Choroid plexus epithelial cell (primary cell): ENCODE measurements at regions not wholly inside any gene's neighbourhood (a gene's known extent, or its start where the extent isn't known, plus 50 kb on each side); places are given as distances from the start of the nearest gene placed in this dataset.

ENCODE experiments used
- DNase-seq: peaks from one replicate; pipeline ENCODE4 v3.0.0-alpha.2; 2010; ENCODE audit warnings: low read depth
- H3K4me3 ChIP-seq: 2 replicates; pipeline ENCODE4 v1.5.1; 2011; ENCODE audit warnings: low read depth, mild to moderate bottlenecking, control low read depth, low read length, moderate library complexity
- TF ChIP-seq, protein P1 (sequence below): conservative IDR thresholded peaks from 2 replicates; pipeline ENCODE4 v1.5.1; 2011; ENCODE audit warnings: low read depth, mild to moderate bottlenecking, control low read depth, inconsistent platforms, low read length, moderate library complexity

DNA sequence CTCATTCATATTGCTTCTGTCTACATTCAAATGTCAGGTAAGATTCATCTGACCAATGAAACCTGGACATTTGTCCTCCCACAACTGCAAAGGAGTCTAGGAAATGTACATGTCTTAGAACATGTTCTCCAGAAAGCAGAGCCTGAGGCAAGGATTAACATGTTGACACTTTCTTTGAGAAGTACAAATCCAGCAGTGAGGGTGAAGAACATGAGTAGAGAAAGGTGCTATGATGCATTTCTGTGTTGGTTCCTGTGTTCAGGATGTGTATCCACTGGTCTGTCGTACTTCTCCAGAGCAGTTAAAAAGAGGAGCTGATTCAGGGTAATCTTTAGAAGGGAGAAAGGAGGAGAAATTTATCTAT lies 146.0 kb upstream of the AGR3 start:
- DNase-seq = no peak
- H3K4me3 ChIP-seq = no peak overlapping the region
- TF ChIP-seq, protein P1, sequence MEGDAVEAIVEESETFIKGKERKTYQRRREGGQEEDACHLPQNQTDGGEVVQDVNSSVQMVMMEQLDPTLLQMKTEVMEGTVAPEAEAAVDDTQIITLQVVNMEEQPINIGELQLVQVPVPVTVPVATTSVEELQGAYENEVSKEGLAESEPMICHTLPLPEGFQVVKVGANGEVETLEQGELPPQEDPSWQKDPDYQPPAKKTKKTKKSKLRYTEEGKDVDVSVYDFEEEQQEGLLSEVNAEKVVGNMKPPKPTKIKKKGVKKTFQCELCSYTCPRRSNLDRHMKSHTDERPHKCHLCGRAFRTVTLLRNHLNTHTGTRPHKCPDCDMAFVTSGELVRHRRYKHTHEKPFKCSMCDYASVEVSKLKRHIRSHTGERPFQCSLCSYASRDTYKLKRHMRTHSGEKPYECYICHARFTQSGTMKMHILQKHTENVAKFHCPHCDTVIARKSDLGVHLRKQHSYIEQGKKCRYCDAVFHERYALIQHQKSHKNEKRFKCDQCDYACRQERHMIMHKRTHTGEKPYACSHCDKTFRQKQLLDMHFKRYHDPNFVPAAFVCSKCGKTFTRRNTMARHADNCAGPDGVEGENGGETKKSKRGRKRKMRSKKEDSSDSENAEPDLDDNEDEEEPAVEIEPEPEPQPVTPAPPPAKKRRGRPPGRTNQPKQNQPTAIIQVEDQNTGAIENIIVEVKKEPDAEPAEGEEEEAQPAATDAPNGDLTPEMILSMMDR = no peak

DNA sequence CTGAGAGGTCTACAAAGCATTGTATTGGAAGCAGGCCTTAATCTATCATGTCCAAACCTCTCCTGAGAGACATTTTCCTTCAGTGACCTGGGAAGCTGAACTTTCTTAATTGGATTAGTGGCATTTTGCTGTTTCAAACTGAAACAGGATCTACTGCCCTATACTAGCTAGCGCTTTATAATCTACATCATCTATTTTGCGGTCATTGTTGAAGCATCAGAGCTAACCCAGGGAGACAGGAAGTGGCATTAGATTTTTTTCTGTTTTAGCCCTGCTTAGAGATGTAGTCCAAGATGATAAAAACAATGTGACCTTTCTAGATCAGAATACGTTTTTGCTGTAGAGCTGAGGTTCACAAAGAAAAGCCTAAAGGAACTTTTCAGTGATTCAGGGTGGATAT lies 147.4 kb upstream of the AGR3 start:
- no peak overlapping the region for H3K4me3 ChIP-seq
- TF ChIP-seq, protein P1 = no peak
- no peak for DNase-seq

DNA sequence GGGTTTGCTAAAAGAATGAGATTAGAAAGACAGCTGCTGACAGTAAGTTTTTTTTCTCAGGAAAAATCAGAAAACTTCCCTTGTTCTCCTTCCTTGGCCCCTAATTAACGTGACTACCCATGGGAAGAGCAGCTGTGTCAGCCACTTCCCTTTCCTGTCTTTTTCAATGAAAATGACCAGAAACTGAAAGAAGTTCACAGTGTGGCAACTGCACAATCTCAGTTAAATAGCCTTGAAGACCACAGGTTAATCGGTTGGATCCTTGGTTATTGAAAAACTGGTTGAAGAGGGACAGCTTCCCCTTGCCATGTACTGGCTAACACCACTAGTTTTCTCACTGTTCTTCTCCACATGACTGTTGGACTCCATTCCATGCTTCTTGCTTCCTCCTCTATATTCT lies 148.8 kb upstream of the AGR3 start:
- TF ChIP-seq, protein P1 = no peak
- no peak for DNase-seq

DNA sequence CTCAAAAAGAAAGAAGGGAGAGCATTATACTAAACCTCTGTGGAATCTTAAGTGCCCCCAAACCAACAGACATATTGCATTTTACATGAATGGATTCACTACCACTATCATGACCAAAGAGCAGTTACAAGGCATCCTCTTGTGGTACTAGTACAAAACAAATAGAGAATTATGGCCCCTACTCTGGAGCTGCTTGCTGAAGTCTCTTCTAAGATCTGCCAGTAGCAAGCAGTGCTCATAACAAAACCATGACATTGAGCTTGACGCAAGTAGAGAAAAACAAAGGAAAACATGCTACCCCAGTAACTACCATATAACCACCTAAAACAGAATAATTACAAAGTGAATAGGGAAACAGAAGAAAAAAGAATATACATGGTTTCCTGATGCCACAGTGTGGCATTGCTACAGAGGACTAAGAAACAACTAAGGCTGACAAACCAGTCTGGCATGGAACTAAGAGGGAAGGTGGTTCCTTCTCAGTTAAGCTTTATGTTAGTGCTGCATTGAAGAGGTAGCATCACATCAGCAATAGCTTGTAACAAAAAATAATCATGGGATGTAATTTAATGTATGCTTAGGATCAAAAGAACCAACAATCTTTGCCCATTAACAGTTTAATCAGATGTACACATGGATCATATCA lies 150.2 kb upstream of the AGR3 start:
- TF ChIP-seq, protein P1 = no peak
- no peak for DNase-seq
- H3K4me3 ChIP-seq = no peak overlapping the region

More for the DNA sequence above, 148.8 kb upstream of the AGR3 start:
- H3K4me3 ChIP-seq = no peak overlapping the region

DNA sequence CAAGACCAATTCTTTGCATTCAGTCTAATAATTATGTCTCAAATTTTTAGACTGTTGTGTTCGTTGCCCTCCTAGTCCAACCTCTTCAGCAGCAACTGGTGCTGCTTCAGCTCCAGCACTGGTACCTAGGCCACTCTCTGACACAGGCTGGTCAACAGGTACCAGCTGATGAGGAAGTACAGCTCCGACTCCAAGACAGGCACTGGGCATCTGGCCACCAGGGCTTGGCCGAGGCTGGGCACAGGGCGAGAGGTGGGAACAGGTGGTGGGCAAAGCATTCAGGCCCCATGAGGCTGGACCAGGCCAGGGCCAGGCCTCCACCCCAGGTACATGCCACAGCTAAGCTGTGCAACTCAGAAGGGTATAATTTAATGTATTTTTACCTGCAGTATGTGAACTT lies 151.5 kb upstream of the AGR3 start:
- no peak for DNase-seq
- H3K4me3 ChIP-seq = no peak overlapping the region
- TF ChIP-seq, protein P1 = no peak

DNA sequence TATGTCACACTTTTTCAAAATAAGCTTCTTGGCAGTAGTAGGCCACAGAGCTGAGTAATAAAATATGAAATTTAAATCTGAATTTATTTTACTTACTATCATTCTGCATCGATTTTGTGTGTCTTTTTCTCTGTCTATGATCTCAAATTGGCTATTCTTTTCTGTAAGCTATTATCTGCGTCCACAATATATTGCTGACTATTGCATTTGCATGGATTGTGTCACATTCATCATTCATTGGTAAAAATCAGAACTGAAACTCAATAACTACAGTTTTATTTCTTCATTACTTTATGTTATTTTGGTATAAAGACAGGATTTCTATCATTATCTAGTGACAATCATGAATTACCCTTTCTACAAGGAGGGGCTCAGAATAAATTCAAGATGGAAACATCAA lies 154.8 kb upstream of the AGR3 start:
- H3K4me3 ChIP-seq = no peak overlapping the region
- no peak for DNase-seq
- TF ChIP-seq, protein P1 = no peak

DNA sequence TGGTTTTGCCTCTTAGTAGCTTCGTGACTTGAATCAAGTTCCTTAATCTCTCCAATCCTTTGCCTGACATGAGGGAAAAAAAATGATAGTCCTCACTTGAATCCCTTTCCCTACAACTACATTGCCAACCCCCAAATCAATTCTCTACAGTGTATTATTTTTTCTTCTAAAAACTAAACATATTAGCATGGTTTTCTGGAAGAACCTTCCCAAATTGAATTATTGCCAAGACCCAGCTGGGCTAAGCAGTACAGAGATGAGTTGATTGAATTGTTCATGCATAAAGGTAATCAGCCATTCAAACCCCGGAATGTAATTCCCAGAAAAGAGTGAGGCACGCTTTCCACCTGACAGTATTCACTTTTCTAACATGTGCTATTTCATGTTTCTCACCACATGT lies 155.6 kb upstream of the AGR3 start:
- H3K4me3 ChIP-seq = no peak overlapping the region
- TF ChIP-seq, protein P1 = no peak
- no peak for DNase-seq
